NCI-H524 (cell line): ENCODE measurements at regions not wholly inside any gene's neighbourhood (a gene's known extent, or its start where the extent isn't known, plus 50 kb on each side); places are given as distances from the start of the nearest gene placed in this dataset.

Experiments
- DNase-seq, 2 experiments: peaks; one replicate each; lab custom pipeline; 2025; lab: John Stamatoyannopoulos, UW

DNA sequence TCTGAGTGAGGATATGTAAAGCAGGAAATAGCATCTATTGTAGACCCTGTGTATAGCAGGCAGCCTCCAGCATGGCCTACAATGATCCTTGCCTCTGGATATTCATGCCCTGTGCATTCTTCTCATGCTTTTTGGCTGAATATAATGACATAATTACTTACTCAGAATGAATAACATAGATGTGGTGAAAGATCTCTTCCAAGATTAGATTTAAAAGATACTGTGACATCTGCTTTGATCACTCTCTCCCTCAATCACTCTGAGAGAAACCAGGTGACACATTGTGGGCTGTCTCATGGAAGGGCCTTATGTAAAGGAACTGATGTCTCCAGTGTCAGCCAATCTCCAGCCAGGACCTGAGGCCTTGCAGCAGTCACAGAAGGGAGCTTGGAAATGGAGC lies 376.7 kb downstream of the DNAH5 start:
- no peak for DNase-seq

DNA sequence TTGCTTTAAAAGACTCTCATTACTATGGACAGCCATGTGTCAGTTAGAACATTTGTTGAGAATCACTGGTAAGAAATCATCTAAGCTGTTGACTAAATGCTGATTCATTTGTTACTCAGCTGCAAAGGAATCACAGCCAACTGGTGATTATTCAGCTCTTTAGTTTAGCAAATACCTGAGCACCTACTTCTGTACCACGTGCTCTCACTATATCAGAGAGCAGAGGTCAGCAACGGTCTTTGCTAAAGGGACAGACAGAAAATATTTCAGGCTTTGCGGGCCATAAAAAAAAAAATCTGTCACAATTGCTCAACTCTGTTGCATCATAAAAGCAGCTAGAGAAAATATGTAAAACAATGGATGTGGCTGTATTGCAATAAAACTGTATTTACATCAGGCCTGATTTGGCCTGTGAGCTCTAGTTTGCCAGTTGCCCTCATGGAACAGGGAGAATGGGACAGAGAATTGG lies 377.6 kb downstream of the DNAH5 start:
- no peak for DNase-seq

DNA sequence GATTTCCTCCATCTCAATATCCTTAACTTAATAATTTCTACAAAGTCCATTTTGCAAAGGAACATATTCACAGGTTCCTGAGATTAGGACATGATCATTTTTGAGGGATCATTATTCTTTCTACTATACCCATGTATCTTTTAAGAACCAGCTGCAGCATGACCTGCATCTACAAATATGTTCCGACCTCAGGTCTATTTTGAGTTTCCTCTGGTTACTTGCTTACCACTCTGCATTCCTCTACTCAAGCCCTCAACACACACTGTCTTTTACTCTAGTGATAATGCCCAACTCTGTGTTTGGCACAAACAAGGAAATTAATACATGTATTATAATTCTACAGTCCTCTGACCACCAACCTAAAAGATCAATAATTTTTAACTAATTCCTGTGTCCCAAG lies 386.1 kb downstream of the DNAH5 start:
- no peak for DNase-seq

DNA sequence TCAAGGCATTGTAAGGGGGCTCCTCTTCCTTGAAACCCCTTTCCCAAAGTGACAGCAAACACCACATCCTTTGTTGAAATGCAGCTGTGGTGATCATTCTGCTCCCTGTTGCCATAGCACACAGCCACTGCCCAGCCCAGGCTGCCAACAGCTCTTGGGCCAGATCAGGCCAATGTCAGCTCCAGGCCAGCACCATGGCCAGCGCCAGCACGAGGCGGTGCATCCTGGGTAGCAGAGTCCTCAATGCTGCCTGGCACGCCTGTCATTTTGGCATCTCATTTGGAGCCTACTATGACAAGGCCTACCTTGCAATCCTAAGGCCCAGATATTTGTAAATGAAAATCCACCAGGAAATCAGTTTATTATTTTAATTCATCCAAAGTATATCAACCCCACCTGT lies 390.6 kb downstream of the DNAH5 start:
- no peak for DNase-seq

DNA sequence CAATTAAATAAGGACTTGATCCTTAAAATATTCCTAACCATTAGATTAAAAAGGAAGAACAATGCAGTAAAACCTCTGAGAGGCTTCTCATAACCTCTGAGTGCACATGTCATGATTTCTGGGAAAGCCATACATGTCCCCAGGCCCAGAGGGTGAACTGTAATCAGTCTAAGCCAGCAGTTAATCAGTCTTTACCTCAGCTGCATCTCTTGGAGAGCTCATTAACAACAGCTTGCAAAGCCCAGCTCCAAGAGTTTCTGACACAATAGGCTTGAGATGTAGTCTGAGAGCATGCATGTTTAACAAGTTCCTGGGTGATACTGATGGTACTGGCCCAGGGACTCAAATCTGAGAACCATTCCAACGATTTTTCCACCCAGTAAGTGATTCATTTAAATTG lies 392.1 kb downstream of the DNAH5 start:
- peak in 1 of 2 experiments; percentile 79 for DNase-seq

DNA sequence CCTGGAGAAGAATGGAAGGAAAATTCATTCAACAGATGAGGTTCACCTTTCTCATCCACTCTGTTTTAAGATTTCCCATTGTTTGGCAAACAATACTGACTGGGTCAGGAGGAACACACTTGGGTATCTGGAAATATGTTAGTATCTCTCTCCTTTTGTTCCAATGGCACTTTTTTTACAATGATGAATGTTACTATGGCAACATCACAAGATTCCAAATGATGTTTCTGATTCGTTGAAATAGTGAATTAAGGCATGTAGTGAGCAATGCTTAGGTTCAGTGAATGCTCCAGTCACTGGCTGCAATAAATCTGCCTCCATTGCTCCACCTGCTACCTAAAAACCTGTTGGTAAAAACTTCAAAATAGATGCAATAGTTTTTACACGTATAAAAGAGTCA lies 392.8 kb downstream of the DNAH5 start:
- no peak for DNase-seq

DNA sequence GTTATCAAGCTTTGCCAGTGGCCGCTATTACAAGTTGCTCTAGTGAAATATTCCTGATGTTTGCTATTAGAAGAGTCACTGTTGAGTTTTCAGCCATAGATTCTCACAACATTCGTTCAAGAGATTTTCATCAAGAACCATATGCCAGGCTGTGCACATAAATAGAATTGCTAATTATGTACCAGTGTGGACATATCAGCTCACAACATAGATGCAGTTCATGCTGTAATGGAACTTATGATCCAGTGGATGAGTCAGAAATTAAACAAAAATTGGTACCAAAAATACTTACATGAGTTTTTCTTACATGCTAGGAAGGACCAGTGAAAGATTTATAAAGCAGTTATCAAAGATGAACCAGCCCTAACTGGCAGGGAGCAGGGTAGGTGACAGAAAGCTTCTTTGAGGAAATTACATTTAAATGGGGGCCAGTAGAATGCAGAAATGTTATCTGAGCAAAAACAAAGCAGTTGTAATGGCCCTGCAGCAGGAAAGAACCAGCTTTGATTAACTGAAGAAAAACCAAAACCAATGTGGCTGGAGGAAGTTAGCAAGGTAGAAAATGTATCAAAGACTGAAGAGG lies 404.2 kb downstream of the DNAH5 start:
- DNase-seq = no peak

DNA sequence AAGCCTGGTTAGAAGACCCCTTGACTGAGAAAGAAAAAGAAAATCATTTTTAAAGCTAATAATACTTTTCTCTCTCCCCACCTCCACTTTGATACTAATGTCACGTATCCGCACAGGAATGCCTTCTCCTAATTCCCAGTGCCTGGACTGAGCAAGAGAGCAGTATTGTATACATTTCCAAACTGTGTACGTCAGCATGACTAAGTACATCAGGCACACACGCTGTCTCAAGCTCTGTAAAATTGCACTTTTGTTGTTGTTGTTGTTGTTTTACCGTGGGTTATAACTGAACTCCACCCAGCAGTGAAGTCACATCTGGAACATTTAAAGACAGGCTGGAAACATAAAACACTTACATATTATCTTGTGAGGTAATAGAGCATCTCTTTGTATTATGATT lies 407.6 kb downstream of the DNAH5 start:
- DNase-seq = no peak

DNA sequence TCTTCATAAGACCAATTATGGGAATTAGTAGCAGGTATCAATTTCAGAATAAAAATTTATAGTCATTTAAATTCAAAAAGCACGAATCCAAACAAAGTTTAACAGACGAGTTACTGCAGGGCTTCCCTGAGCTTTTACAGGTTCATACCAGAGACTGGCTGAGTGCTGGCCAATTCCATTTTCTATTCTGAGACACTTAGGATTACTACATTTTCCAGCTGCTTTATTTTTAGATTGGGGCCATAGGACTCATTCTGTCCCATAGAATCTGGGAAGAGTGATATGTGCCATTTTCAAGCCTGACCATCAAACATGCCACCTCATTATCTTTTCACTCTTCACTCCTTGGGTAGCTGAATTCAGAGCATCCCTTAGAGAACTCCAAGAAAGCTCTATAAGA lies 410.7 kb downstream of the DNAH5 start:
- no peak for DNase-seq

DNA sequence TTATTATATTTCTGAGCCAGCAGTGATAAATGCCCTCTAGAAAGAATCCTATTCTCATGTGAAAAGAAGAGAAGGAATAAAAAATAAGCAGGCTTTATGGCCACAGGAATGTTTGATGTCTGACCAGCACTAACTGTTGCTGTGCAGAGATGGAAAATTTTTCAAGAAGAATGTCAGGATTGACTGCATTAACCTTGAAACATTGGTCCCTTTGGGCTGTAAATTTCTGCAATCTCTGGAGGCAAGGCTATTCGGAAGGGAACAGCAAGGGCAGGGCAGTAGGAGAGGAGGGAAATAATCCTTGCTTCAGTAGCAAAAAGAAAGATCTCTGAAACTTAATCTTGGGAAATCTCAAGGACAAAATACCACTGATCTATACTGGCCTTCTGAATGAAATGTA lies 415.2 kb downstream of the DNAH5 start:
- no peak for DNase-seq

DNA sequence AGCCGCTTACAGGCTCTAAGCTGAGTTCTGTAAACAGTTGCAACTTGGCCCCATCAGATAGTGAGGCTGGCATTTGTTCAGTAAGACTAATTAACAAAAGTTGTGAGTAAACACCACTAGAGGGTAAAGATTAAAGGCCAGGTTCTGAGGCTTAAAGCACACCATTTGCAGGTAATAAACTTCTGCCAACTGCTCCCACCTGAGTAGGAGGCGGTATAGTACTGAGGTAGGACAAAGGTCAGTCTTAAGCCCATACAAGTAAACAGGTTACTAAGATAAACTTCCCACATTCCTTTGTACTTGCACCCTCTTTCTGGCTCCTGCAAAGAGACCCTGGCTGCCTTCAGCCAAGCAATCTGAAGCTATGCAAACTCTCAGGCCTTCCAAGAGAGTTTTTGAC lies 419.6 kb downstream of the DNAH5 start:
- no peak for DNase-seq

DNA sequence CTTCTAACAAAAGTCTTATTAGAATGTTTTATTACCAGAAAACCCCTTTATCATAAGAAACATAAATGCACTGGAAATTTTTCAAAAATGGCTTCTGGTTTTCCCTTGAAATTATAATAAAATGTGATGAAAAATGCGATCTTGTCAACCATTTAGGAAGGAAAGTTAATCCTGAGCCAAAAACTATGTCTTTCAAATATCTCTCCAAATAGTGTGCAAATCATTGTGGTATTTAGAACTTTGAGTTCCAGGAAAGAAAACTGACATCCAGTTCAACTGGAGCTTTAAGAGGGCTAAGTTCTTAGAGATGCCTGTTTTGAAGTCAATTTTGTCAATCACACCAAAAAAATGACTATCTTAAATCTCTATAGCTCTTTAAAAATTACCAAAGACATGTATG lies 425.4 kb downstream of the DNAH5 start:
- DNase-seq = no peak

DNA sequence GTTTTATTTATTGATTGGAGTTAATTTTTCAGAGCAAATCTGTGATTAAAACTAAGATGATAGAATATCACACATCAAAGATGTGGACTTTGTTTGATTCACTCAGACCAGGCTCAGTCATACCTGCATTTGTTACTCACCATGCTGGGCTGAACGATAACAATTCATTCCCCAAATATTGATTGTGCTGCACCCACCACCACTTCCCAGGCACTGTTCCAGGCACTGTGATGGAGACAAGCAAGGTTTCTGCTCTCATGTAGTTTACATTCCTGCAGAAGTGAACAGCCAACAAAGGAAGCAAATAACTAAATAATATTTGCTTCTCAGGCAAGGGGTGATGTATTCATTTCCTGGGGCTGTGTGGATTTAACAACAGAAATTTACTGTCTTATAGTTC lies 428.3 kb downstream of the DNAH5 start:
- DNase-seq = no peak

DNA sequence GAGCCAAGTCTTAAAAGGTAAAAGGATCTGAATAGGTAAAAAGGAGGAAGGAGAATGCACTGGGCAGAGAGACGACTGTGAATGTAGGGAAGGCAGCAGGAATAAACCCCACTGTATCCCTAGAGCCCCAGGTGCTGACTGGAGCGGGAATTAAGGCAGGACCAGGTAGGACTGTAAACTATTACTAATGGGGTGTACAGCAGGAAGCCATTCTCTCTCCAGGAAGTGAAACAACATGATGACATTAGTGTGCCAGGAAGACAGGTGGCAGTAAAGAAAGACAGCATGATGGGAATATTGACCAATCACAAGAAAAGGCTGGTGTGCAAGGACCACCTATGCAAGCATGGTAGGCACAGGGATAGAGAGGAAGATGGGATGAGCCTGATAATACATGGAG lies 433.0 kb downstream of the DNAH5 start:
- DNase-seq = no peak

DNA sequence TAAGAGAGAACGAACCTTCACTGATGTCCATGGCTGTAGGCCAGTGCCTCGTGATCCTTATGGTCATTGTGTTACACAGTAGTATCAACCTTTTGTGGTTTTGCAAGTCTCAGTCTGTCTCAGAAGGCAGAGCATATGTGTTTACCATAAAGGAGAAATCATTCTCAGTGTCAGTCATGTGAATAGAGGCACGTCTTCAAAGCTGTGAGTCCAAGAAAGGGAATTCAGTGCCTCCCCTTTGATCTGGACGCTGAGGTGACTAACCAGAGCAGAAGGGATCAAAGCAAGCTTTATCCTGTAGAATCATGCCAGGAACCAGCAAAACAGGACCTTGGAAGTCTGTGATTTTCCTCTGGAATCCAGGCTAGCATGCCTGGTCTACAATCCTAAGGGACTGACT lies 433.9 kb downstream of the DNAH5 start:
- no peak for DNase-seq

DNA sequence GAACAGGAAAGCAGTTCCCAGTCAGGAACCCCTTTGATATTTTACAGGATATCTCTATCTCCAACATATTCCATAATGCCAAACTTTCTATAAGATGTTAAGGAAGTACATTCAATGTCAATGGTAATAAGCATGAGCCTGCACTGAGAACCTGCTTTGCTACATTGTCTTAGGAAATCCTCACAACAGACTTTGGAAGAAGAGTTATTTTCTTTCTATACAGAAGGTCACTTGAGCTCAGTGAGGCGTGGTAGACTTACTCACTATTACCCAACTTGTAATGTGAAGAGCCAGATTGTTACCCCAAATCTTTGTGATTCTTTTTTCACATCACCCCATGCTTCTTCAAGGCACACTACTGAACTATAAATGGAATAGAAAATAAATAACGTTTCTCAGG lies 435.9 kb downstream of the DNAH5 start:
- no peak for DNase-seq

DNA sequence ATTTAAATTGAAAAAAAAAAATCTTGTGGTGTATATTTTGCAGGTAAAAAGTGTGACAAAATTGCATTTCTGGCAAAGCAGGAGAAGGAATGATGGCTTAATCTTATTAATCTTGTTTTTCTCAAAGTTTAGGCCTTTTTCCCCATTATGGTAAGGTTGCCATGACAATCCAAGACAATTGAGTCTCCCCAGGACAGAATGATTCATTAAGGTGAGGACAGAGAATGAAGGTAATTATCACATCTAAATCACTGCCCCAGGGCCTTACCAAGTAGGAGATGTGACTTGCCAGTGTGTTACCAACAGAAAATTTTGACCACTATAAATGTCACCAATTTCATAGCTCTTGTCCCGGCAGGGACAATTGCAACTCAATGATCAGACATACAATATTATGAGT lies 439.2 kb downstream of the DNAH5 start:
- no peak for DNase-seq

DNA sequence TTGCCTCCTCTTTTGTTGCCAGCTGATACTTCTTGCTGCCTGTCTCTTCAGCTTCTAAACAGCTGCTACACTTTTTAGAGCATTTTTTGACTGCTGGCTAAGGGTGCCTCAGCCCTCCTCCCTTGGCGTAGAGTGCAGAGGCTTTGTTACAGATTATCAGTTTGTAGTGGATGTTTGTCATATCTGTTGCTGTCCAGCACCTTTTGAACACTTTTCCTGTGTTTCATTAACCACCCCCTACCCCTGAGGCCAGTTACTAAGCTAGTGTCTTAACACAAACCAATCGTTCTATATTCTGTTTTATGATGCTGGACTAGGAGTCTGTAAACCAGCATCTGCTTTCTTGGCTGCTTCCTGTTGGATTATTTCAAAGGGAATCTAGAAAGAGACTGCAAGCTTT lies 441.5 kb downstream of the DNAH5 start:
- peak; percentile 84 to 93 for DNase-seq

DNA sequence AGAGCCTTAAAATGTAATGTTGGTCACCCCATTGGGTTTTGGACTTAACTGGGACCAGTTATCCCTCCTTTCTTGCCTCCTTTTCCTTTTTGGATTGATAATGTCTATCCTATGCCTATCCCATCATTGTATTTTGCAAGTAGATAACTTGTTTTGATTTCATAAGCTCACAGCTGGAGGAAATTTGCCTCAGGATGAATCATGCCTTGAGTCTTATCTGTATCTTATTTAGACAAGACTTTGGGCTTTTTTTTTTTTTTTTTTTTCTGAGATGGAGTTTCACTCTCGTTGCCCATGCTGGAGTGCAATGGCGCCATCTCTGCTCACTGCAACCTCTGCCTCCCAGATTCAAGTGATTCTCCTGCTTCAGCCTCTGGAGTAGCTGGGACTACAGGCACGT lies 443.3 kb downstream of the DNAH5 start:
- DNase-seq = peak; percentile 25 to 29

DNA sequence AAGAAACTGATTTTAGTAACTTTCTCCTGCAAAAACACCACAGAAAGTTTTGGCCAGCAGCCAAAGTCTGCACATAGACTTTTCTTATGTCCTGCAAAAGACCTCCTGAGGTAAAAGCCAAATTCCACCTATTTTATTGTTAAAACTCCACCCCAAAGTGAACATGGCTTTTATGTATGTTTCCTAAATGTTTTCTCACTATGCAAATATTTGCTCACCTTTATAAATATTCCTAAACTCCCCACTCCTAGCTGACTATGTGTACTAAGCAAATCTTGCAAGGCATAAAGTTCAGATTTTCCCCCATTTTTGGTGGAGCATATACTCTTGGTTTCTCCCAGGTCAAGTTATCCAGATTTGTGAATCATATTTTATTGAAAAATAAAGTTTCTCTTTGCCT lies 446.2 kb downstream of the DNAH5 start:
- DNase-seq = no peak

DNA sequence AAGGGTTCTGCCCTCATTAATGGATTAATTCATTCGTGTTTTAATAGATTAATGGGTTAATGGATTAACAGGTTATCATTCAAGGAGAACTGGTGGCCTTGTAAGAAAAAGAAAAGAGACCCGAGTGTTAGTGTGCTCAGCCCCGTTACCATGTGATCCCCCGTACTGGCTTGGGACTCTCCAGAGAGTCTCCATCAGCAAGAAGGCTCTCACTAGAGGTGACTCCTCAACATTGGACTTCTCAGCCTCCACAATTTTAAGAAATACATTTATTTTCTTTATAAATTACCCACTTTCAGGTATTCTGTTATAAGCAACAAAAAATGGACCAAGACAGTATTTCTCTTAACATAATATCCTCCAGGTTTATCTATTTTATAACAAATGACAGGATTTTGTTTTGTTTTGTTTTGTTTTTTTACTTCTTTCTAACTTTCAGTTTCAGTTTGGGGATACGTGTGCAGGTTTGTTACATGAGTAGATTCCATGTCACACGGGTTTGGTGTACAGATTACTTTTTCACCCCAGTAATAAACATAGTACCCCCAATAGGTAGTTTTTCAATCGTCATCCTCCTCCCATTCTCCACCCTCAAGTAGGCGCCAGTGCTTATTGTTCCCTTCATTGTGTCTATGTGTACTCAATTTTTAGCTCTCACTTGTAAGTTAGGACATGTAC lies 456.1 kb downstream of the DNAH5 start:
- DNase-seq = no peak

DNA sequence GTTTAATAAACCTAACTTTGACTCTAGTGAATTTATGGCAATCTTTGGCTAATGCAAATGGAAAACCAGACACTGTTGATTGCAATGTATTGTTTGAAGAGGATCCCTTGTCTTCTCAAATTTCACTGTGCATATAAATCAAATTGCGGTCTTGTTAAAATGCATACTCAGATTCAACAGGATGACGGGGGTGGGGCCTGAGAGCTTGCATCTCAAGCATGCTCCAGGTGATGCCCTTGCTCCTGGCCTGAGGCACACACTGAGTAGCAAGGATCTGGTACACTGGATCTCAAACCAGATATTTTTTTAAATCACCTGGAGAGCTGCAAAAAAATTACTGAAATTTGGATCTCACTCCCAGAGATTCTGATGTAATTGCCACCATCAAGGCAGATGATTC lies 463.7 kb downstream of the DNAH5 start:
- peak; percentile 18 to 55 for DNase-seq

DNA sequence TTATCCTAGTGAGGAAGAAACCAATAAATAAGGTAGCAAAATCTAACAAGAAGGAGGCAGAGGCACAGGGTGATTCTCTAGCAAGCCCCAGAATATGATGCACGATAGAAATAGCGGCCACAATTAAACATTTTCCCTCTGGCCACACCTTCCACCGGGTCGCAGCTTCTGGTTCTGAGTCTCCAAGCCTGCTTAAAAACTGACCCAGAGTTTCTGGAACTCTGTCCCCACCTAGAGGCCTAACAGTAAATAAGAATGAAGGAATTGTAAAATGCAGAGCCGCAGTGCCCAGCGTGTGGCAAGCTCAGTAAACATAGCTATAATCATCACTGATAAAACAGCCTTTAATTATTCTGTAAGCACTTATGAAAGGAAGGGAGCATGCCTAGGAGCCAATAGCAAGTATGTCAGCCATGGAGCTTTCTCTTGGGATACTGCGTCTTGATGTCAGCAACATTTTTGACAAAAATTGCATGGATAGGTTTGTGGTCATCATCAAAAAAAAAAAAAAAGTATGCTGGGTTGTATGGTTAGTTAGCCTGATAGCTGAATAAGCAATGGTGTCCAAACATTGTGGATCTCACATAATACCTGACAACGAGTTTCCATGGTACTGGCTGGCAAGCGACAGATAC lies 465.5 kb downstream of the DNAH5 start:
- peak; percentile 73 to 90 for DNase-seq
